GM12878 (cell line): ENCODE measurements at regions not wholly inside any gene's neighbourhood (a gene's known extent, or its start where the extent isn't known, plus 50 kb on each side); places are given as distances from the start of the nearest gene placed in this dataset.

Experiments used
- ATAC-seq: fragments of 200-7000 bp; cut with Tn5 transposase; 3 replicates; pipeline ENCODE4 v1.9.1; 2020; ENCODE audit warnings: mild to moderate bottlenecking, moderate library complexity
- BruUV-seq: library from RNA; stranded (reverse); fragments of 400-500 nt; replicated peaks from 2 replicates; lab custom pipeline; 2021; lab: Mats Ljungman, UMichigan
- CTCF ChIA-PET: fragments of 300-600 bp; sonication (Branson Sonifier 250); formaldehyde crosslinking; extraction: SDS; loops from one replicate; lab custom pipeline; 2021; ENCODE audit warnings: inconsistent platforms; lab: Yijun Ruan, JAX
- POLR2A ChIA-PET: fragments of 350-600 bp; formaldehyde crosslinking; extraction: SDS; loops from one replicate; lab custom pipeline; 2021; ENCODE audit warnings: inconsistent platforms; lab: Charles Lee
- RAD21 ChIA-PET: fragments of 300-600 bp; sonication (Branson Sonifier 250); formaldehyde crosslinking; loops from one replicate; lab custom pipeline; 2023; ENCODE audit warnings: antibody characterized with exemption; ENCODE audit not compliant: unreplicated experiment; lab: Charles Lee
- SMC1A ChIA-PET: fragments of 300-600 bp; sonication (Branson Sonifier 250); formaldehyde crosslinking; loops from one replicate; lab custom pipeline; 2023; ENCODE audit not compliant: unreplicated experiment, uncharacterized antibody; lab: Charles Lee
- DNase-seq: peaks from one replicate; pipeline ENCODE4 v3.0.0-alpha.2; 2011; ENCODE audit warnings: low read depth, low spot score
- FAIRE-seq: peaks from 3 replicates; lab custom pipeline; 2011; peaks lifted over from hg19 to GRCh38; lab: Jason Lieb, UNC
- H2AFZ ChIP-seq: 2 replicates; pipeline ENCODE4 v1.6.0; 2011; ENCODE audit warnings: low read depth, low read length, control low read depth; ENCODE audit not compliant: control insufficient read depth
- H3K27ac ChIP-seq: 2 replicates; pipeline ENCODE4 v1.5.1; 2011; ENCODE audit warnings: control low read depth; ENCODE audit not compliant: control insufficient read depth, insufficient read depth
- H3K27me3 ChIP-seq, 2 experiments: replicated peaks in 1 of 2; 2 replicates each; pipeline versions ENCODE4 v1.6.0 to v1.6.1; 2011; ENCODE audit warnings: low read length in 1 of 2; ENCODE audit not compliant: control insufficient read depth in 2 of 2, insufficient read depth in 2 of 2
- H3K36me3 ChIP-seq, 2 experiments: 2 replicates each; pipeline ENCODE4 v1.5.1; 2011; ENCODE audit warnings: low read length in 1 of 2; ENCODE audit not compliant: control insufficient read depth in 2 of 2, insufficient read depth in 2 of 2
- H3K4me1 ChIP-seq: 2 replicates; pipeline ENCODE4 v1.6.1; 2011; ENCODE audit warnings: mild to moderate bottlenecking, low read length, moderate library complexity, mixed read lengths; ENCODE audit not compliant: control insufficient read depth, insufficient read depth
- H3K4me2 ChIP-seq: 2 replicates; pipeline ENCODE4 v1.6.0; 2011; ENCODE audit warnings: control low read depth; ENCODE audit not compliant: control insufficient read depth, insufficient read depth
- H3K4me3 ChIP-seq: fragments of 200-600 bp; sonication (generic); 2 replicates; pipeline ENCODE4 v1.5.1; 2016
- H3K79me2 ChIP-seq: 2 replicates; pipeline ENCODE4 v1.6.0; 2011; ENCODE audit warnings: low read length; ENCODE audit not compliant: control insufficient read depth, insufficient read depth
- H3K9ac ChIP-seq: 2 replicates; pipeline ENCODE4 v1.8.0; 2011; ENCODE audit warnings: low read length, control low read depth, mixed read lengths; ENCODE audit not compliant: control insufficient read depth, insufficient read depth
- H3K9me3 ChIP-seq: replicated peaks from 3 replicates; pipeline ENCODE4 v1.5.1; 2011; ENCODE audit warnings: mild to moderate bottlenecking, low read length; ENCODE audit not compliant: control insufficient read depth, insufficient read depth
- H4K20me1 ChIP-seq: 2 replicates; pipeline ENCODE4 v1.6.0; 2011; ENCODE audit not compliant: control insufficient read depth, insufficient read depth
- ATF7 ChIP-seq: fragments of 450-650 bp; IDR thresholded peaks from 2 replicates; pipeline ENCODE4 v1.6.1; 2016; ENCODE audit warnings: low read depth, mild to moderate bottlenecking
- EP300 ChIP-seq, 2 experiments: fragments of 150-350 bp in 1 of 2; IDR thresholded peaks; 2 replicates each; pipeline ENCODE4 v1.6.1; 2011 to 2012; ENCODE audit warnings: low read depth in 2 of 2, low read length in 2 of 2, borderline replicate concordance in 1 of 2, improper control_type of control experiment in 1 of 2, inconsistent platforms in 1 of 2; ENCODE audit not compliant: control insufficient read depth in 1 of 2
- FOXM1 ChIP-seq: IDR thresholded peaks from 2 replicates; pipeline ENCODE4 v1.6.1; 2012; ENCODE audit warnings: low read depth, mild to moderate bottlenecking, inconsistent platforms, low read length, moderate library complexity
- MEF2B ChIP-seq: fragments of 450-650 bp; IDR thresholded peaks from 2 replicates; pipeline ENCODE4 v1.6.1; 2018; ENCODE audit warnings: mild to moderate bottlenecking, moderate library complexity; ENCODE audit not compliant: partially characterized antibody, poor library complexity, severe bottlenecking
- POLR2AphosphoS5 ChIP-seq: IDR thresholded peaks from 2 replicates; pipeline ENCODE4 v1.6.1; 2011; ENCODE audit warnings: mild to moderate bottlenecking, low read length, inconsistent platforms
- RELA ChIP-seq: fragments of 450-650 bp; IDR thresholded peaks from 2 replicates; pipeline ENCODE4 v1.8.0; 2014; ENCODE audit warnings: borderline replicate concordance; ENCODE audit not compliant: partially characterized antibody
- ZBTB40 ChIP-seq: fragments of 450-650 bp; IDR thresholded peaks from 2 replicates; pipeline ENCODE4 v1.6.1; 2016; ENCODE audit warnings: mild to moderate bottlenecking, moderate library complexity, borderline replicate concordance
- ZNF217 ChIP-seq: fragments of 450-650 bp; IDR thresholded peaks from 2 replicates; pipeline ENCODE4 v1.6.1; 2017; ENCODE audit warnings: antibody characterized with exemption, mild to moderate bottlenecking
- WGBS: methylation state at CpG from one replicate; pipeline ENCODE4 v1.1.6; 2016; ENCODE audit warnings: low lambda C conversion rate; ENCODE audit not compliant: insufficient replicate concordance, insufficient coverage; ENCODE audit errors: missing lambda C conversion rate; 5-methylcytosine and 5-hydroxymethylcytosine counted together
- in situ Hi-C: fragments of 300-500 bp; cut with MboI; formaldehyde crosslinking; loops from 9 replicates; pipeline ENCODE4 v1.14.3; 2018; ENCODE audit warnings: mixed read lengths
- intact Hi-C: fragments of 100-400 bp; cut with micrococcal nuclease; formaldehyde crosslinking; loops from one replicate; pipeline ENCODE4 v1.14.2; 2022; ENCODE audit not compliant: unreplicated experiment
- TF ChIP-seq, protein P1 (sequence below): IDR thresholded peaks from 2 replicates; pipeline ENCODE4 v1.6.1; 2012; ENCODE audit warnings: low read length, inconsistent platforms

GRCh38 chr12:24206621-24207020 is 257.2 kb upstream of the SOX5 start:
- Histone ChIP-seq H3K9ac (no peak overlapping the region), H4K20me1 (no peaks in the 10 kb centered on the region), H2AFZ (no peak overlapping the region), H3K9me3 (no peaks in the 10 kb centered on the region; the same call in 2 of the 3 replicates), H3K36me3 (no peaks in the 10 kb centered on the region), H3K4me1 (no peaks in the 10 kb centered on the region), H3K27me3 (no peaks in the 10 kb centered on the region), H3K27ac (no peak overlapping the region), H3K4me3 (no peak overlapping the region), H3K4me2 (no peak overlapping the region), H3K79me2 (no peaks in the 10 kb centered on the region)
- ChIA-PET POLR2A (no interaction called here), RAD21 (interaction anchor here (0.7 kb wide), 1 partner anchor 33 kb away, joined by 3 read pairs; no protein-coding TSS in a partner anchor), SMC1A (interaction anchor here (0.7 to 1.9 kb wide), 7 partner anchors 9 to 78 kb away, joined by 3 to 6 read pairs (median 4); no protein-coding TSS in a partner anchor), CTCF (interaction anchor here (1.0 to 1.5 kb wide), 3 partner anchors 9 to 11 kb away, joined by 3 to 4 read pairs (median 3); no protein-coding TSS in a partner anchor)
- FAIRE-seq (no peak), DNase-seq (no peak), ATAC-seq (no peak)
- no TSS peak for BruUV-seq
- TF ChIP-seq ATF7 = no peak
- TF ChIP-seq POLR2AphosphoS5 = no peak
- 60% methylated on average over 2 of the region's 2 CpGs for WGBS
- in situ Hi-C loops = no loop called here
- intact Hi-C loops = no loop called here

DNA sequence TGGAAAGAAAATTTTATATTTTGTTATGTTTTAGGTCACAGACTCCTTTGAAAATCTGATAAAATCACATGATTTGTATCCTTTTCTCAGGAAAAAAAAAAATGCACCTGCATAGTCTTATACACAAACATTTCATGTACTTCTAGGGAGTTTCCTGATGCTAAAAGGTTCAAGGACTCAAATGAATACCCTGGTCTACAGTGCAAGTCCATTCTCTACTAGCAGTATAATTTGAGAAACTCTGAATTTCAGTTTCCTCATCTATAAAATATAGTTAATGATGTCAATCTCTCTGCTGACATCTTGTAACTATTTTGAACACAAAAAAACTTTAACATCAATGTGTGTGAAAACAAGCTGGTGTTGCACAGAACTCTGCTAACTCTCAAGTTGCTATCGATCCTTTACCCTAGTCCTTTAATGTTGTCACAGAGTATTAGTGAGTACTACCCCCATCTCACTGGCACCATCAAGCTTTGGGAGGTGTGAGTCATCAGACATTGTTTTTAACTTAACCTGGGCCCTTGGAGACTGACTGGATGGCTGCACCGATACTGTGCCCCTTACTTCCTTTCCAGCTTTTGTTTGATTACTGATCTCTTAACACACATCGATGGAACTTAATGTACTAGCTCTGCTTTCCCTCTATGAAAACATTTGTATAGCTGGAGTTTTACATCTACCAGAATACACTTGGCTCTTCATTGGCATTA is 251.9 kb upstream of the SOX5 start:
- ChIA-PET POLR2A (no interaction called here), SMC1A (interaction anchor here (0.6 to 3.7 kb wide), 8 partner anchors 11 to 77 kb away, joined by 3 to 12 read pairs (median 4); no protein-coding TSS in a partner anchor), CTCF (interaction anchor here (1.1 to 1.3 kb wide), 3 partner anchors 29 to 37 kb away, joined by 3 to 4 read pairs (median 3); no protein-coding TSS in a partner anchor), RAD21 (interaction anchor here (0.7 to 1.4 kb wide), 2 partner anchors 11 to 21 kb away, joined by 3 to 4 read pairs; no protein-coding TSS in a partner anchor)
- no peak for FAIRE-seq
- H3K79me2 ChIP-seq = no peaks in the 10 kb centered on the region
- BruUV-seq = no TSS peak
- no peak overlapping the region for H3K4me3 ChIP-seq
- peak overlapping the region; percentile 55 for H3K27ac ChIP-seq
- peaks cover 2% of the 10 kb centered on the region; the same call in 1 of the 2 replicates for H3K4me1 ChIP-seq
- peak; percentile 71 for ATAC-seq
- no peaks in the 10 kb centered on the region; the same call in 2 of the 3 replicates for H3K9me3 ChIP-seq
- H3K9ac ChIP-seq = no peak overlapping the region
- intact Hi-C loops = loop anchor here (2.0 kb wide), 1 partner anchor 29 kb away; no protein-coding TSS in a partner anchor
- no peaks in the 10 kb centered on the region for H4K20me1 ChIP-seq
- peak overlapping the region; percentile 54 for H2AFZ ChIP-seq
- DNase-seq = peak; percentile 32
- WGBS = 29% methylated on average over 3 of the region's 3 CpGs
- in situ Hi-C loops = no loop called here
- H3K36me3 ChIP-seq = no peaks in the 10 kb centered on the region
- H3K27me3 ChIP-seq = no peaks in the 10 kb centered on the region
- no peak overlapping the region for H3K4me2 ChIP-seq
- TF ChIP-seq MEF2B (no peak), RELA (peak; percentile 65), ZNF217 (no peak), EP300 (IDR thresholded peaks at IDR 0.05; ENCODE audit: borderline replicate concordance in 1 of 2, control insufficient read depth in 1 of 2, low read depth in 2 of 2, low read length in 2 of 2) (0 out of 4 replicates have a peak, but pooled peaks of 1 of the 2 experiments have one; percentile 18), ZBTB40 (peak; percentile 67; the same call in 1 of the 2 replicates), FOXM1 (0 out of 2 replicates have a peak, but pooled peaks have one; percentile 35)
- TF ChIP-seq, protein P1, sequence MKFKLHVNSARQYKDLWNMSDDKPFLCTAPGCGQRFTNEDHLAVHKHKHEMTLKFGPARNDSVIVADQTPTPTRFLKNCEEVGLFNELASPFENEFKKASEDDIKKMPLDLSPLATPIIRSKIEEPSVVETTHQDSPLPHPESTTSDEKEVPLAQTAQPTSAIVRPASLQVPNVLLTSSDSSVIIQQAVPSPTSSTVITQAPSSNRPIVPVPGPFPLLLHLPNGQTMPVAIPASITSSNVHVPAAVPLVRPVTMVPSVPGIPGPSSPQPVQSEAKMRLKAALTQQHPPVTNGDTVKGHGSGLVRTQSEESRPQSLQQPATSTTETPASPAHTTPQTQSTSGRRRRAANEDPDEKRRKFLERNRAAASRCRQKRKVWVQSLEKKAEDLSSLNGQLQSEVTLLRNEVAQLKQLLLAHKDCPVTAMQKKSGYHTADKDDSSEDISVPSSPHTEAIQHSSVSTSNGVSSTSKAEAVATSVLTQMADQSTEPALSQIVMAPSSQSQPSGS = peak; percentile 52; the same call in 1 of the 2 replicates
